ENCODE measurements at regions not wholly inside any gene's neighbourhood (a gene's known extent, or its start where the extent isn't known, plus 50 kb on each side); places are given as distances from the start of the nearest gene placed in this dataset.

DNA sequence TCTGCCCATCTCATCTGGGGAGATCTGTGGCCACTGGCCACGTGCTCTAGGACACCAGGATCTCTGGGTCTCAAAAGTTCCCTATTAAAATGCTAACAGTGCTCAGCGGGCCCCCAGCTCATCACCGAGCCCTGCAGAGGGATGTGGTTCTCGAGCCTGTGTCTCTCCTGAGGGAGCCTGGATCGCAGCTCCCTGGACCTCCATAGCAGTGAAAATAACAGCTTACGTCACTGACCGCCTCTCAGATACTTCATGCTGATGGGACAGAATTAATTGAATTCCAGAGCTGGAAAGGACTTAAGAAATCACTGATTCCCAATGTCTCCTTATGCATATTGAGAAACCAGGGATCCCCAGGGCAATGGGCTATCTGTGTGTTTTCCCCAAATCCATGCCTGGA, 90.0 kb downstream of the GALR1 start:
- no peak overlapping the region for H3K4me3 ChIP-seq (IDR thresholded peaks at IDR 0.05; ENCODE audit: insufficient read depth, low read depth, low read length)

DNA sequence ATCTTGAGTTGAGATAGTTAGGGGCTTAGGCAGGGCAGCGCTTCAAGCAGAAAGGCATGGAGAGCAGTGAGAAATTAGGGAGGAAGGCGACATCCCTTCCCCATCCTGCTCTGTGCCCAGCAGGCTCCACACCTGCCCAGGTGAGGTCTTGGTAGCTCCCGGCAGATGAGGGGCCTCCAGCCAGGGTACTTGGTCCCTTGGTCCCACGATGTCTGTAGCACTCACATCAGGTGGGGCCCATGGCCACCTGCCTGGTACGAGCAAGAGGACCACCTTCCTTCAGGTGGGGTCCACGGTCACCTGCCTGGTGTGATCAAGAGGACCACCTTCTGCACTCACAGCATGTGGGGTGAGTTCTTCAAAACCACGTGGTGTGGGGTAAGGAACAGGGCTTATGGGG, 91.2 kb downstream of the GALR1 start:
- Histone ChIP-seq H3K4me1 (ENCODE audit: low read depth, poor library complexity, severe bottlenecking) (no peaks in the 10 kb centered on the region), H3K4me3 (IDR thresholded peaks at IDR 0.05; ENCODE audit: insufficient read depth, low read depth, low read length) (no peak overlapping the region), H3K27me3 (ENCODE audit: insufficient read depth, low read depth) (no peaks in the 10 kb centered on the region), H3K79me2 (ENCODE audit: insufficient read depth, low read depth) (no peaks in the 10 kb centered on the region), H3K27ac (no peak overlapping the region), H3K9ac (no peak overlapping the region), H4K20me1 (ENCODE audit: insufficient read depth) (no peaks in the 10 kb centered on the region), H3K4me2 (no peak overlapping the region), H2AFZ (ENCODE audit: low read depth) (no peak overlapping the region), H3K36me3 (ENCODE audit: insufficient read depth) (no peaks in the 10 kb centered on the region)
- TF ChIP-seq, protein P1, sequence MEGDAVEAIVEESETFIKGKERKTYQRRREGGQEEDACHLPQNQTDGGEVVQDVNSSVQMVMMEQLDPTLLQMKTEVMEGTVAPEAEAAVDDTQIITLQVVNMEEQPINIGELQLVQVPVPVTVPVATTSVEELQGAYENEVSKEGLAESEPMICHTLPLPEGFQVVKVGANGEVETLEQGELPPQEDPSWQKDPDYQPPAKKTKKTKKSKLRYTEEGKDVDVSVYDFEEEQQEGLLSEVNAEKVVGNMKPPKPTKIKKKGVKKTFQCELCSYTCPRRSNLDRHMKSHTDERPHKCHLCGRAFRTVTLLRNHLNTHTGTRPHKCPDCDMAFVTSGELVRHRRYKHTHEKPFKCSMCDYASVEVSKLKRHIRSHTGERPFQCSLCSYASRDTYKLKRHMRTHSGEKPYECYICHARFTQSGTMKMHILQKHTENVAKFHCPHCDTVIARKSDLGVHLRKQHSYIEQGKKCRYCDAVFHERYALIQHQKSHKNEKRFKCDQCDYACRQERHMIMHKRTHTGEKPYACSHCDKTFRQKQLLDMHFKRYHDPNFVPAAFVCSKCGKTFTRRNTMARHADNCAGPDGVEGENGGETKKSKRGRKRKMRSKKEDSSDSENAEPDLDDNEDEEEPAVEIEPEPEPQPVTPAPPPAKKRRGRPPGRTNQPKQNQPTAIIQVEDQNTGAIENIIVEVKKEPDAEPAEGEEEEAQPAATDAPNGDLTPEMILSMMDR (conservative IDR thresholded peaks at IDR 0.05; ENCODE audit: low read depth, low read length): no peak

More for the DNA sequence above, 90.0 kb downstream of the GALR1 start:
- no peak overlapping the region for H2AFZ ChIP-seq (ENCODE audit: low read depth)
- no peaks in the 10 kb centered on the region for H3K4me1 ChIP-seq (ENCODE audit: low read depth, poor library complexity, severe bottlenecking)
- no peaks in the 10 kb centered on the region for H3K79me2 ChIP-seq (ENCODE audit: insufficient read depth, low read depth)
- no peaks in the 10 kb centered on the region for H3K36me3 ChIP-seq (ENCODE audit: insufficient read depth)
- no peak overlapping the region for H3K27ac ChIP-seq
- no peaks in the 10 kb centered on the region for H3K27me3 ChIP-seq (ENCODE audit: insufficient read depth, low read depth)
- no peaks in the 10 kb centered on the region for H4K20me1 ChIP-seq (ENCODE audit: insufficient read depth)
- no peak overlapping the region for H3K4me2 ChIP-seq
- TF ChIP-seq, protein P1 (conservative IDR thresholded peaks at IDR 0.05; ENCODE audit: low read depth, low read length): no peak
- H3K9ac ChIP-seq: no peak overlapping the region

DNA sequence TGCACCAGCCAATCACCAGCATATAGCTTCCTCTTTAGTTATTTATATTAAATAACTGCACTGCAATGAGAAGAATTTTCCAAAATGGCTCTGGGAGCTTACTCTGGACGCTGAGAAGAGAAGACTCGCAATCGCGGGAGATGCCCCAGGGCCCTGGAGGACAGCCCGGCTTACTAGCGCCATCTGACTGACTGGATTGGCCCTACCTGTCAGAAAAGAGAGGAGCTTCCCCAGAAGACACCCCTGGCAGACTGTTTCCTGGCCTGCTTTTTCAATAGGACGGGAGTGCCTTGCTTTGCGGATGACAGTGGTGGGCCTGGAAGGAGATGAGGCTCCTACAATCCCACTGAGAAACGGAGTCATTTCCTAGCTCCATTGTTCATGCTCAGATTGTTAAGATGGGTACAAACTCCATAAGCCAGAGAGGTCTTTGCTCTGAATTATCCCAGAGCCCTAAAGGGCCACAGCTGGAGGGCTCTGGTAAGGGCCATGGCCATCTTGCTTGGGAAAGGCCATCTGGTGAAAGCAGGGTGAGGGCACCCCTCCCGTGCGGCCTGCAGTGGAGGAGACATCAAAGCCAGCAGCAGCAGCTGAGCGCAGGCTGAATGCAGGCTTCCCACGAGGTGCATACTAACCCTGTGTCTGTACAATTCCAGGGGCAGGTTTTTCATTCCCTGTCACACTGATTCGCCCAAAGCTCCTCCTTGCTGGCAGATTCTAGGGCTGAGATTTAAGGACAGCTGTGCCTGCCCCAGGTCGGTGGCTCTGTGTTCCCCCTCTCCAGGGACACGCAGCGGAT, 92.1 kb downstream of the GALR1 start:
- Histone ChIP-seq H3K79me2 (ENCODE audit: insufficient read depth, low read depth) (no peaks in the 10 kb centered on the region), H3K27me3 (ENCODE audit: insufficient read depth, low read depth) (no peaks in the 10 kb centered on the region), H3K9ac (no peak overlapping the region), H3K36me3 (ENCODE audit: insufficient read depth) (no peaks in the 10 kb centered on the region), H3K4me1 (ENCODE audit: low read depth, poor library complexity, severe bottlenecking) (no peaks in the 10 kb centered on the region), H4K20me1 (ENCODE audit: insufficient read depth) (no peaks in the 10 kb centered on the region), H3K4me3 (IDR thresholded peaks at IDR 0.05; ENCODE audit: insufficient read depth, low read depth, low read length) (no peak overlapping the region), H3K4me2 (no peak overlapping the region), H2AFZ (ENCODE audit: low read depth) (no peak overlapping the region), H3K27ac (no peak overlapping the region)
- TF ChIP-seq, protein P1 (conservative IDR thresholded peaks at IDR 0.05; ENCODE audit: low read depth, low read length): no peak

DNA sequence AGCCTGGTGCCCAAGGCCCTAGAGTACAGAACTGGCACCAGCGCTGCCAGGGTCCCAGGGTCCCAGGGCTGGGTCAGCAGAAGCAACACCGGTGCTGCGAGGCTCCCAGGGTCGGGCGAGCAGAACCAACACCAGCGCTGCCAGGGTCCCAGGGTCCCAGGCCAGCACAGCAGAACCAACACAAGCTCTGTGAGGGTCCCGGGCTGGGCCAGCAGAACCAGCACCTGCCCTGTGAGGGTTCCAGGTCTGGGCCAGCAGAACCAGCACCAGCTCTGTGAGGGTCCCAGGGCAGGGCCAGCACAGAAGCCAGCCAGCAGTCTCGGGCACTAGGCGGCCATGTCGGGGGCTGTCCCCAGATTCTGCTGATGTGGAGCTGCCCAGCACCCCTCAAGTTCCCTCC, 93.1 kb downstream of the GALR1 start:
- Histone ChIP-seq H3K79me2 (ENCODE audit: insufficient read depth, low read depth) (no peaks in the 10 kb centered on the region), H3K4me2 (no peak overlapping the region), H3K4me3 (IDR thresholded peaks at IDR 0.05; ENCODE audit: insufficient read depth, low read depth, low read length) (no peak overlapping the region), H4K20me1 (ENCODE audit: insufficient read depth) (no peaks in the 10 kb centered on the region), H3K4me1 (ENCODE audit: low read depth, poor library complexity, severe bottlenecking) (no peaks in the 10 kb centered on the region), H3K36me3 (ENCODE audit: insufficient read depth) (no peaks in the 10 kb centered on the region), H3K27ac (no peak overlapping the region), H2AFZ (ENCODE audit: low read depth) (no peak overlapping the region), H3K9ac (no peak overlapping the region), H3K27me3 (ENCODE audit: insufficient read depth, low read depth) (no peaks in the 10 kb centered on the region)
- TF ChIP-seq, protein P1 (conservative IDR thresholded peaks at IDR 0.05; ENCODE audit: low read depth, low read length): no peak

Measured in KMS-11 (cell line).